Neural progenitor cell (in vitro differentiated cells): ENCODE measurements at regions not wholly inside any gene's neighbourhood (a gene's known extent, or its start where the extent isn't known, plus 50 kb on each side); places are given as distances from the start of the nearest gene placed in this dataset.

Experiments
- CTCF ChIP-seq: fragments of 200-600 bp; sonication (generic); IDR thresholded peaks from 2 replicates; pipeline ENCODE4 v1.5.1; 2017; ENCODE audit warnings: antibody characterized with exemption, mild to moderate bottlenecking
- EZH2 ChIP-seq: fragments of 200-600 bp; sonication (generic); IDR thresholded peaks from 2 replicates; pipeline ENCODE4 v1.6.1; 2017; ENCODE audit warnings: antibody characterized with exemption, mild to moderate bottlenecking, moderate library complexity
- EZH2phosphoT487 ChIP-seq: fragments of 200-600 bp; sonication (generic); IDR thresholded peaks from 2 replicates; pipeline ENCODE4 v1.6.1; 2017; ENCODE audit warnings: antibody characterized with exemption

DNA sequence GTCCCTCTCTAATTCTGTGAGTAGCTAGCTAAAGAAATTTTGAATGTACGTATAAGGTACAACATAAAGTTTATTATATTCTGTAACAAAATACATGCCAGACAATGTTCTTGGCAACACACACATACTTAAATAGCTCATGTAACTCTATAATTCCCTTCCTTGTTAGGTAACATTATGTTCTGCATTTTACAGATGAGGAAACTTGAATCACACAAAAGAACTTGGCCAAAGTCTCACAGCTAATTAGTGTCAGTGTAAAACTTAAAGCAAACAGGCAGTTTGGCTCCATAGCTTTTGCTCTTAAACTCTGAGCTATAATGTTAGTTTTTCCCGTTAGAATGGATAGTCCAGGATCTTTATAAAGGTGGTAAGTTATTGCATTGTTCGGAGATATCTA is 1091.8 kb upstream of the SLIT2 start:
- TF ChIP-seq CTCF (no peak), EZH2 (no peak), EZH2phosphoT487 (no peak)
